ENCODE measurements at regions not wholly inside any gene's neighbourhood (a gene's known extent, or its start where the extent isn't known, plus 50 kb on each side); places are given as distances from the start of the nearest gene placed in this dataset.

GRCh38 chr5:165157219-165157618 is 1651.8 kb downstream of the MAT2B start:
- Mint-ChIP-seq H3K36me3 (no peaks in the 10 kb centered on the region), H3K4me3 (no peak overlapping the region), H3K9me3 (peaks cover 0 to 10% (median 7%) of the 10 kb centered on the region in 7 donors), H3K27me3 (ENCODE audit: low read depth in 3 of 3) (no peaks in the 10 kb centered on the region), H3K27ac (peak overlapping the region in 1 of 7 donors; percentile 4), H3K4me1 (no peaks in the 10 kb centered on the region)
- H3K36me3 ChIP-seq (replicated peaks in 1 of 2; ENCODE audit: control insufficient read depth in 1 of 2, insufficient read depth in 2 of 2, low read length in 2 of 2): no peaks in the 10 kb centered on the region
- H4K20me1 ChIP-seq (ENCODE audit: insufficient read depth, low read length): no peaks in the 10 kb centered on the region
- 100% methylated on average over 1 of the region's 1 CpG for WGBS (ENCODE audit: insufficient coverage)
- intact Hi-C loops (cut with micrococcal nuclease): no loop called here
- H3K79me2 ChIP-seq (ENCODE audit: insufficient read depth, low read length): no peaks in the 10 kb centered on the region
- H3K4me1 ChIP-seq (ENCODE audit: control insufficient read depth in 1 of 2, insufficient read depth in 2 of 2, low read length in 2 of 2): no peaks in the 10 kb centered on the region
- H3K4me3 ChIP-seq (replicated peaks in 1 of 3; ENCODE audit: low read depth in 2 of 3, low read length in 3 of 3): no peak overlapping the region
- TF ChIP-seq, protein P1, sequence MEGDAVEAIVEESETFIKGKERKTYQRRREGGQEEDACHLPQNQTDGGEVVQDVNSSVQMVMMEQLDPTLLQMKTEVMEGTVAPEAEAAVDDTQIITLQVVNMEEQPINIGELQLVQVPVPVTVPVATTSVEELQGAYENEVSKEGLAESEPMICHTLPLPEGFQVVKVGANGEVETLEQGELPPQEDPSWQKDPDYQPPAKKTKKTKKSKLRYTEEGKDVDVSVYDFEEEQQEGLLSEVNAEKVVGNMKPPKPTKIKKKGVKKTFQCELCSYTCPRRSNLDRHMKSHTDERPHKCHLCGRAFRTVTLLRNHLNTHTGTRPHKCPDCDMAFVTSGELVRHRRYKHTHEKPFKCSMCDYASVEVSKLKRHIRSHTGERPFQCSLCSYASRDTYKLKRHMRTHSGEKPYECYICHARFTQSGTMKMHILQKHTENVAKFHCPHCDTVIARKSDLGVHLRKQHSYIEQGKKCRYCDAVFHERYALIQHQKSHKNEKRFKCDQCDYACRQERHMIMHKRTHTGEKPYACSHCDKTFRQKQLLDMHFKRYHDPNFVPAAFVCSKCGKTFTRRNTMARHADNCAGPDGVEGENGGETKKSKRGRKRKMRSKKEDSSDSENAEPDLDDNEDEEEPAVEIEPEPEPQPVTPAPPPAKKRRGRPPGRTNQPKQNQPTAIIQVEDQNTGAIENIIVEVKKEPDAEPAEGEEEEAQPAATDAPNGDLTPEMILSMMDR (IDR thresholded peaks at IDR 0.05): no peak
- no peak for DNase-seq
- H3K27me3 ChIP-seq (ENCODE audit: control insufficient read depth in 2 of 2, insufficient read depth in 2 of 2, low read length in 2 of 2): no peaks in the 10 kb centered on the region
- H3K27ac ChIP-seq (ENCODE audit: low read depth in 1 of 2, low read length in 2 of 2): no peak overlapping the region
- H2AFZ ChIP-seq (ENCODE audit: insufficient read depth, low read depth, low read length, poor library complexity, severe bottlenecking): peak overlapping the region; percentile 28
- H3K9me3 ChIP-seq (replicated peaks in 1 of 2; ENCODE audit: control insufficient read depth in 1 of 2, insufficient read depth in 1 of 2, low read length in 2 of 2): no peaks in the 10 kb centered on the region
- no peak overlapping the region for H3K4me2 ChIP-seq (replicated peaks; ENCODE audit: extremely low read depth, low read length, poor library complexity, severe bottlenecking)
- H3K9ac ChIP-seq (ENCODE audit: insufficient read depth, low read length, poor library complexity, severe bottlenecking): no peak overlapping the region

GRCh38 chr5:165161204-165161603 is 1655.8 kb downstream of the MAT2B start:
- Histone ChIP-seq H3K9ac (ENCODE audit: insufficient read depth, low read length, poor library complexity, severe bottlenecking) (no peak overlapping the region), H3K27me3 (ENCODE audit: control insufficient read depth in 2 of 2, insufficient read depth in 2 of 2, low read length in 2 of 2) (no peaks in the 10 kb centered on the region), H3K4me3 (replicated peaks in 1 of 3; ENCODE audit: low read depth in 2 of 3, low read length in 3 of 3) (no peak overlapping the region), H3K27ac (ENCODE audit: low read depth in 1 of 2, low read length in 2 of 2) (no peak overlapping the region), H3K4me1 (ENCODE audit: control insufficient read depth in 1 of 2, insufficient read depth in 2 of 2, low read length in 2 of 2) (no peaks in the 10 kb centered on the region), H3K4me2 (replicated peaks; ENCODE audit: extremely low read depth, low read length, poor library complexity, severe bottlenecking) (no peak overlapping the region), H3K9me3 (replicated peaks in 1 of 2; ENCODE audit: control insufficient read depth in 1 of 2, insufficient read depth in 1 of 2, low read length in 2 of 2) (no peaks in the 10 kb centered on the region), H3K79me2 (ENCODE audit: insufficient read depth, low read length) (no peaks in the 10 kb centered on the region), H3K36me3 (replicated peaks in 1 of 2; ENCODE audit: control insufficient read depth in 1 of 2, insufficient read depth in 2 of 2, low read length in 2 of 2) (no peaks in the 10 kb centered on the region), H4K20me1 (ENCODE audit: insufficient read depth, low read length) (no peaks in the 10 kb centered on the region), H2AFZ (ENCODE audit: insufficient read depth, low read depth, low read length, poor library complexity, severe bottlenecking) (no peak overlapping the region)
- Mint-ChIP-seq H3K4me1 (no peaks in the 10 kb centered on the region), H3K4me3 (no peak overlapping the region), H3K27ac (no peak overlapping the region), H3K9me3 (peaks cover 0 to 10% (median 4%) of the 10 kb centered on the region in 7 donors), H3K27me3 (ENCODE audit: low read depth in 3 of 3) (no peaks in the 10 kb centered on the region), H3K36me3 (no peaks in the 10 kb centered on the region)
- intact Hi-C loops (cut with micrococcal nuclease): no loop called here
- no peak for DNase-seq
- TF ChIP-seq, protein P1 (IDR thresholded peaks at IDR 0.05): no peak
- 92% methylated on average over 2 of the region's 6 CpGs for WGBS (ENCODE audit: insufficient coverage)

Measured in CD14-positive monocyte (primary cell).